CD8-positive, alpha-beta memory T cell (primary cell): ENCODE measurements at regions not wholly inside any gene's neighbourhood (a gene's known extent, or its start where the extent isn't known, plus 50 kb on each side); places are given as distances from the start of the nearest gene placed in this dataset.

Experiments used
- CTCF ChIA-PET: fragments of 350-600 bp; sonication (Branson Sonifier 250); formaldehyde crosslinking; loops from one replicate; lab custom pipeline; 2021; ENCODE audit warnings: antibody characterized with exemption; lab: Charles Lee
- POLR2A ChIA-PET: fragments of 350-600 bp; sonication (Branson Sonifier 250); formaldehyde crosslinking; loops from one replicate; lab custom pipeline; 2021; ENCODE audit warnings: antibody characterized with exemption; lab: Charles Lee
- DNase-seq, 5 donors: peaks; one replicate each; pipeline versions ENCODE4 v3.0.0 to v3.0.0-alpha.2; 2020 to 2022; ENCODE audit warnings: mixed read lengths in 1 of 5
- H3K27ac ChIP-seq: one replicate; pipeline ENCODE4 v1.7.0; 2013; ENCODE audit warnings: low read depth, mild to moderate bottlenecking, low read length, moderate library complexity
- H3K27me3 ChIP-seq: 2 replicates; pipeline ENCODE4 v1.7.0; 2013; ENCODE audit warnings: low read length, mild to moderate bottlenecking; ENCODE audit not compliant: insufficient read depth, poor library complexity, severe bottlenecking
- H3K36me3 ChIP-seq: 2 replicates; pipeline ENCODE4 v1.7.0; 2013; ENCODE audit warnings: mild to moderate bottlenecking, low read length, moderate library complexity; ENCODE audit not compliant: insufficient read depth
- H3K4me1 ChIP-seq: 2 replicates; pipeline ENCODE4 v1.7.0; 2013; ENCODE audit warnings: mild to moderate bottlenecking, low read length, moderate library complexity; ENCODE audit not compliant: insufficient read depth
- H3K4me3 ChIP-seq: 2 replicates; pipeline ENCODE4 v1.7.0; 2013; ENCODE audit warnings: mild to moderate bottlenecking, low read length
- H3K9me3 ChIP-seq: 2 replicates; pipeline ENCODE4 v1.7.0; 2013; ENCODE audit warnings: mild to moderate bottlenecking, low read length
- H3K27ac Mint-ChIP-seq, 8 donors: one replicate each; pipeline ENCODE4 v1.8.0; 2020 to 2021; ENCODE audit warnings: mixed read lengths in 8 of 8, mild to moderate bottlenecking in 6 of 8, inconsistent platforms in 3 of 8, moderate library complexity in 3 of 8
- H3K27me3 Mint-ChIP-seq, 2 donors: one replicate each; pipeline ENCODE4 v1.8.0; 2020 to 2021; ENCODE audit warnings: mixed read lengths in 2 of 2, mild to moderate bottlenecking in 1 of 2, moderate library complexity in 1 of 2
- H3K36me3 Mint-ChIP-seq, 3 donors: one replicate each; pipeline ENCODE4 v1.8.0; 2020 to 2021; ENCODE audit warnings: mixed read lengths in 3 of 3, inconsistent platforms in 1 of 3, mild to moderate bottlenecking in 1 of 3
- H3K4me1 Mint-ChIP-seq, 3 donors: one replicate each; pipeline ENCODE4 v1.8.0; 2020 to 2021; ENCODE audit warnings: mixed read lengths in 3 of 3, inconsistent platforms in 1 of 3, mild to moderate bottlenecking in 1 of 3
- H3K4me3 Mint-ChIP-seq, 7 donors: one replicate each; pipeline ENCODE4 v1.8.0; 2020 to 2021; ENCODE audit warnings: mixed read lengths in 7 of 7, mild to moderate bottlenecking in 6 of 7, moderate library complexity in 4 of 7, inconsistent platforms in 2 of 7
- H3K9me3 Mint-ChIP-seq, 5 donors: one replicate each; pipeline ENCODE4 v1.8.0; 2020 to 2022; ENCODE audit warnings: mixed read lengths in 5 of 5, mild to moderate bottlenecking in 3 of 5, moderate library complexity in 2 of 5, inconsistent platforms in 1 of 5

DNA sequence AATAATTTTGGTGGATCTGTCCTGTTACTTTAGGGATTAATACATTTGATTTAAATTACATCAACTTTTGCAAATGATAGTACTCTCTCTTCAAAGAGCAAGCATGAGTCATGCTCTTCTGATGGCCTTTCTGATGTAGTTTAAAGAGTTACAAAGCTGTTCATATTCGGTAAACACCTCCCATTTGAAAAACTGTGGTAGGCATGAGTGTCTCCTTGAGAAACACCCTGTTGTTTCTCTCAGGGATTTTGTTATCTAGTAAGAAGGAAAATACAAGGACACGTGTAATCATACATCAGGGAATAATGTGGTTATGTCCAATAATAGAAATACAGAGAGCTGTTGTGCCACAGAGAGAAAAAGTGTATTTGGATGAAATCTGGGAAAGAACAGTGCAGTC lies 53.3 kb upstream of the E2F7 start:
- no peak for DNase-seq
- no peak overlapping the region for H3K4me3 ChIP-seq
- Mint-ChIP-seq H3K9me3 (no peaks in the 10 kb centered on the region), H3K27me3 (peaks cover 0 to 7% of the 10 kb centered on the region in 2 donors), H3K4me1 (no peaks in the 10 kb centered on the region), H3K36me3 (no peaks in the 10 kb centered on the region), H3K27ac (no peak overlapping the region), H3K4me3 (no peak overlapping the region)
- H3K9me3 ChIP-seq: no peaks in the 10 kb centered on the region
- H3K4me1 ChIP-seq: no peaks in the 10 kb centered on the region
- ChIA-PET CTCF (no interaction called here), POLR2A (no interaction called here)
- H3K27me3 ChIP-seq: no peaks in the 10 kb centered on the region
- H3K27ac ChIP-seq: no peak overlapping the region
- no peaks in the 10 kb centered on the region for H3K36me3 ChIP-seq

DNA sequence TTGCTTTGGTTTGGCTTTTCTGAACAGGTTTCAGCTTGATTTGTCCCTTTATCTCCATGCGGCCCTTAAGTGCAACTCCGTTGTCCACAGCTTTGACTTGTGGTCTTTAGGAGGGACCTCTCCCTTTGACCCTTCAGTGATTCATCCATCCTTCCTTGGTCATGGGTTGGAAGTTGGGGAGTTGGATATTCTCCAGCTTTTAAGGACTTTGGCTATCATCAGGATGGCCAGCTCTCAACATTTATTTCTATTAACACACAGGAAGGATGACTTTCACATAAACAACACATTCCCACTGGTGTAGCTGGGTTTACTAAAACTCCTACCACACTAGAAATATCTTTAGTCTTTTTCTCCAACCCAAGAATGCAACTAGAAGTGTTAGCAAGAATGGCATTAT lies 50.9 kb upstream of the E2F7 start:
- Histone ChIP-seq H3K9me3 (no peaks in the 10 kb centered on the region), H3K4me3 (no peak overlapping the region), H3K36me3 (no peaks in the 10 kb centered on the region), H3K27ac (no peak overlapping the region), H3K27me3 (no peaks in the 10 kb centered on the region), H3K4me1 (no peaks in the 10 kb centered on the region)
- Mint-ChIP-seq H3K4me3 (no peak overlapping the region), H3K27ac (no peak overlapping the region), H3K36me3 (no peaks in the 10 kb centered on the region), H3K4me1 (no peaks in the 10 kb centered on the region), H3K27me3 (no peaks in the 10 kb centered on the region), H3K9me3 (peaks cover 0 to 3% (median 0%) of the 10 kb centered on the region in 5 donors)
- no peak for DNase-seq
- CTCF ChIA-PET: no interaction called here
- POLR2A ChIA-PET: no interaction called here

DNA sequence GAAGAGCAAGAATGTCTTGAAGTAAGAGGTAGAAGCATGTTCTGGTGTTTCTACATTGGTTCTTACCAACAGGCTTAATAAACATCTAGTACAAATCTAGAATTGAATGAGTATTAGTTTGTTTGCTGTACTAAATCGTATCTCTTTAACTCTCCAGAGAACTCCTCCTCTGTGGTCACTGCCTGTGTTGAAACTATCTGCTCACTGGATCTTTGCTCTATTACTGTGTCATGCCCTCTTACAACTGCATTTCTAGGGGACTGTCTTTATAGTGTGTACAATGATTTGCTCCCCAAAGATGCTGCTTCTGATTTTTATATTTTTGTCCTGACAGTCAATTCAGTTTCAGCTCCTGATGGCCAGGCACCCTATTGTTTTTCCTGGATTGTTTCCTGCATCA lies 50.1 kb upstream of the E2F7 start:
- Mint-ChIP-seq H3K36me3 (no peaks in the 10 kb centered on the region), H3K27me3 (no peaks in the 10 kb centered on the region), H3K27ac (no peak overlapping the region), H3K4me1 (no peaks in the 10 kb centered on the region), H3K4me3 (no peak overlapping the region), H3K9me3 (peaks cover 0 to 5% (median 0%) of the 10 kb centered on the region in 5 donors)
- no peak for DNase-seq
- no peaks in the 10 kb centered on the region for H3K4me1 ChIP-seq
- no peaks in the 10 kb centered on the region for H3K9me3 ChIP-seq
- H3K36me3 ChIP-seq: no peaks in the 10 kb centered on the region
- POLR2A ChIA-PET: no interaction called here
- H3K27me3 ChIP-seq: no peaks in the 10 kb centered on the region
- CTCF ChIA-PET: no interaction called here
- H3K27ac ChIP-seq: no peak overlapping the region
- no peak overlapping the region for H3K4me3 ChIP-seq
